Endothelial cell of umbilical vein (primary cell): ENCODE measurements at regions not wholly inside any gene's neighbourhood (a gene's known extent, or its start where the extent isn't known, plus 50 kb on each side); places are given as distances from the start of the nearest gene placed in this dataset.

ENCODE experiments used
- CTCF ChIP-seq, 2 donors: IDR thresholded peaks; 1 replicate in 1 of 2; 2 replicates in 1 of 2; pipeline ENCODE4 v1.5.1; 2011; ENCODE audit warnings: low read length in 2 of 2, mild to moderate bottlenecking in 2 of 2, moderate library complexity in 2 of 2, control low read depth in 1 of 2, inconsistent platforms in 1 of 2, low read depth in 1 of 2; ENCODE audit not compliant: insufficient read depth in 1 of 2; ENCODE audit errors: extremely low read depth in 1 of 2
- EZH2 ChIP-seq: IDR thresholded peaks from 2 replicates; pipeline ENCODE4 v1.6.1; 2012; ENCODE audit warnings: borderline replicate concordance, low read depth, mild to moderate bottlenecking, moderate library complexity, low read length, inconsistent platforms; ENCODE audit not compliant: severe bottlenecking
- JUN ChIP-seq: IDR thresholded peaks from 2 replicates; pipeline ENCODE4 v1.6.1; 2011; ENCODE audit warnings: borderline replicate concordance, low read depth; ENCODE audit not compliant: insufficient read length, insufficient read depth
- MYC ChIP-seq: IDR thresholded peaks from one replicate; pipeline ENCODE4 v1.6.1; 2011; ENCODE audit warnings: mild to moderate bottlenecking, low read depth, low read length
- POLR2A ChIP-seq: IDR thresholded peaks from 2 replicates; pipeline ENCODE4 v1.6.1; 2012; ENCODE audit warnings: low read depth, mild to moderate bottlenecking, control low read depth, low read length
- POLR2AphosphoS5 ChIP-seq: IDR thresholded peaks from 2 replicates; pipeline ENCODE4 v1.6.1; 2012; ENCODE audit warnings: low read depth, mild to moderate bottlenecking, control low read depth, low read length, moderate library complexity; ENCODE audit not compliant: insufficient read depth

GRCh38 chr1:228984646-228985631, 249.7 kb downstream of the RHOU start:
- TF ChIP-seq CTCF (IDR thresholded peaks at IDR 0.05; ENCODE audit: extremely low read depth in 1 of 2, insufficient read depth in 1 of 2, low read depth in 1 of 2, low read length in 2 of 2) (no peak), EZH2 (no peak), POLR2AphosphoS5 (no peak), POLR2A (no peak), MYC (no peak), JUN (no peak)
